ENCODE measurements at regions not wholly inside any gene's neighbourhood (a gene's known extent, or its start where the extent isn't known, plus 50 kb on each side); places are given as distances from the start of the nearest gene placed in this dataset.

DNA sequence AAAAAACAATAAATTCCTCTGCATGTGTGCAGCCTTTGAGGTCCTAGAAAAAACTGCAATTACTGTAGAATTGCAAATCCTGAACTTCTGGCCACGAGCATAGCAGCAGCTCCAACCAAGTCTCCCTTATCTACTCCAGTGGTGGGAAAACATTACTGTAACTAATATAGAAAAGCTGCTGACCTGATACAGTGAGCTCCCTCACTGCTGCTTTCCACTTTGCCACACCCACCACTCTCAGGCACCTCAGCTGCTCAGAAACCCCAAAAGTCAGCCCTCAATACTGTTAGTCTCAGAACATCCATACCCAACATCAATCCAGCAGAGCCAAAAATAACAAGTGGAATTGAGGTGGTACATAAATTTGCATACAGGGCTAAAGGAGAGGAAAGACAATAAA is 192.5 kb downstream of the POU4F1 start:
- no peaks in the 10 kb centered on the region for H3K36me3 ChIP-seq (ENCODE audit: insufficient read depth)
- Mint-ChIP-seq H3K9me3 (no peaks in the 10 kb centered on the region), H3K4me3 (no peak overlapping the region), H3K27ac (peak overlapping the region; percentile 37; the same call in 1 of the 2 replicates), H3K27me3 (ENCODE audit: insufficient read depth, low read depth, poor library complexity) (no peaks in the 10 kb centered on the region), H3K36me3 (ENCODE audit: low read depth) (no peaks in the 10 kb centered on the region), H3K4me1 (peaks cover 8% of the 10 kb centered on the region)
- no peaks in the 10 kb centered on the region for H3F3A ChIP-seq (replicated peaks; ENCODE audit: low read depth)
- no peaks in the 10 kb centered on the region for H4K20me1 ChIP-seq (replicated peaks; ENCODE audit: insufficient read depth)
- no peak overlapping the region for H3K27ac ChIP-seq (ENCODE audit: low read depth)
- no peaks in the 10 kb centered on the region for H3K4me1 ChIP-seq (ENCODE audit: insufficient read depth)
- H3K79me2 ChIP-seq (replicated peaks; ENCODE audit: insufficient read depth): no peaks in the 10 kb centered on the region
- ATAC-seq (no peak), DNase-seq (ENCODE audit: low spot score) (no peak)
- no peak overlapping the region for H3K4me2 ChIP-seq
- no peaks in the 10 kb centered on the region for H3K27me3 ChIP-seq (ENCODE audit: insufficient read depth)
- no peak overlapping the region for H3K4me3 ChIP-seq
- TF ChIP-seq NANOG (IDR thresholded peaks at IDR 0.05; ENCODE audit: borderline replicate concordance) (no peak), CREB1 (CRISPR knock-in tag; IDR thresholded peaks at IDR 0.05; ENCODE audit: low read depth) (no peak), ZNF114 (CRISPR knock-in tag; IDR thresholded peaks at IDR 0.05) (no peak), EZH2phosphoT487 (IDR thresholded peaks at IDR 0.05; ENCODE audit: unreplicated experiment) (no peak)
- TF ChIP-seq, protein P1, sequence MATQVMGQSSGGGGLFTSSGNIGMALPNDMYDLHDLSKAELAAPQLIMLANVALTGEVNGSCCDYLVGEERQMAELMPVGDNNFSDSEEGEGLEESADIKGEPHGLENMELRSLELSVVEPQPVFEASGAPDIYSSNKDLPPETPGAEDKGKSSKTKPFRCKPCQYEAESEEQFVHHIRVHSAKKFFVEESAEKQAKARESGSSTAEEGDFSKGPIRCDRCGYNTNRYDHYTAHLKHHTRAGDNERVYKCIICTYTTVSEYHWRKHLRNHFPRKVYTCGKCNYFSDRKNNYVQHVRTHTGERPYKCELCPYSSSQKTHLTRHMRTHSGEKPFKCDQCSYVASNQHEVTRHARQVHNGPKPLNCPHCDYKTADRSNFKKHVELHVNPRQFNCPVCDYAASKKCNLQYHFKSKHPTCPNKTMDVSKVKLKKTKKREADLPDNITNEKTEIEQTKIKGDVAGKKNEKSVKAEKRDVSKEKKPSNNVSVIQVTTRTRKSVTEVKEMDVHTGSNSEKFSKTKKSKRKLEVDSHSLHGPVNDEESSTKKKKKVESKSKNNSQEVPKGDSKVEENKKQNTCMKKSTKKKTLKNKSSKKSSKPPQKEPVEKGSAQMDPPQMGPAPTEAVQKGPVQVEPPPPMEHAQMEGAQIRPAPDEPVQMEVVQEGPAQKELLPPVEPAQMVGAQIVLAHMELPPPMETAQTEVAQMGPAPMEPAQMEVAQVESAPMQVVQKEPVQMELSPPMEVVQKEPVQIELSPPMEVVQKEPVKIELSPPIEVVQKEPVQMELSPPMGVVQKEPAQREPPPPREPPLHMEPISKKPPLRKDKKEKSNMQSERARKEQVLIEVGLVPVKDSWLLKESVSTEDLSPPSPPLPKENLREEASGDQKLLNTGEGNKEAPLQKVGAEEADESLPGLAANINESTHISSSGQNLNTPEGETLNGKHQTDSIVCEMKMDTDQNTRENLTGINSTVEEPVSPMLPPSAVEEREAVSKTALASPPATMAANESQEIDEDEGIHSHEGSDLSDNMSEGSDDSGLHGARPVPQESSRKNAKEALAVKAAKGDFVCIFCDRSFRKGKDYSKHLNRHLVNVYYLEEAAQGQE (IDR thresholded peaks at IDR 0.05; ENCODE audit: unreplicated experiment): no peak
- no peak overlapping the region for H2AFZ ChIP-seq
- H3K9me2 ChIP-seq (ENCODE audit: insufficient read depth): 0 out of 2 replicates have a peak, but pooled peaks cover 2% of the 10 kb centered on the region

GRCh38 chr13:78410164-78410563 is 193.2 kb downstream of the POU4F1 start:
- Mint-ChIP-seq H3K36me3 (ENCODE audit: low read depth) (no peaks in the 10 kb centered on the region), H3K4me3 (no peak overlapping the region), H3K9me3 (no peaks in the 10 kb centered on the region), H3K4me1 (peaks cover 9% of the 10 kb centered on the region), H3K27me3 (ENCODE audit: insufficient read depth, low read depth, poor library complexity) (no peaks in the 10 kb centered on the region), H3K27ac (no peak overlapping the region)
- H3K4me2 ChIP-seq: no peak overlapping the region
- H3K9me2 ChIP-seq (ENCODE audit: insufficient read depth): 0 out of 2 replicates have a peak, but pooled peaks cover 2% of the 10 kb centered on the region
- H2AFZ ChIP-seq: no peak overlapping the region
- no peaks in the 10 kb centered on the region for H3K36me3 ChIP-seq (ENCODE audit: insufficient read depth)
- H3K4me3 ChIP-seq: no peak overlapping the region
- no peak for ATAC-seq
- H3K27me3 ChIP-seq (ENCODE audit: insufficient read depth): no peaks in the 10 kb centered on the region
- no peak overlapping the region for H3K27ac ChIP-seq (ENCODE audit: low read depth)
- no peaks in the 10 kb centered on the region for H3K79me2 ChIP-seq (replicated peaks; ENCODE audit: insufficient read depth)
- no peaks in the 10 kb centered on the region for H3F3A ChIP-seq (replicated peaks; ENCODE audit: low read depth)
- H3K4me1 ChIP-seq (ENCODE audit: insufficient read depth): no peaks in the 10 kb centered on the region
- DNase-seq (ENCODE audit: low spot score): no peak
- no peaks in the 10 kb centered on the region for H4K20me1 ChIP-seq (replicated peaks; ENCODE audit: insufficient read depth)
- TF ChIP-seq CREB1 (CRISPR knock-in tag; IDR thresholded peaks at IDR 0.05; ENCODE audit: low read depth): no peak
- no peak for TF ChIP-seq NANOG (IDR thresholded peaks at IDR 0.05; ENCODE audit: borderline replicate concordance)
- TF ChIP-seq, protein P1 (IDR thresholded peaks at IDR 0.05; ENCODE audit: unreplicated experiment): no peak
- no peak for TF ChIP-seq POLR2AphosphoS5 (IDR thresholded peaks at IDR 0.05; ENCODE audit: low read depth)
- TF ChIP-seq ETS1 (IDR thresholded peaks at IDR 0.05): no peak
- no peak for TF ChIP-seq EZH2 (IDR thresholded peaks at IDR 0.05; ENCODE audit: low read depth, unreplicated experiment)
- TF ChIP-seq ZNF114 (CRISPR knock-in tag; IDR thresholded peaks at IDR 0.05): no peak

All from GM23338 (cell line).